Right renal cortex interstitium (tissue), 3 donors: ENCODE measurements at regions not wholly inside any gene's neighbourhood (a gene's known extent, or its start where the extent isn't known, plus 50 kb on each side); places are given as distances from the start of the nearest gene placed in this dataset.
"Not testable (repeated sequence)": the region's sequence is repeated elsewhere in the genome, so short reads cannot be mapped to it uniquely, and the experiment has no call there.

ENCODE experiments used
- DNase-seq, 3 donors: peaks; one replicate each; pipeline ENCODE4 v3.0.0-alpha.2; 2013; ENCODE audit warnings: low read depth in 3 of 3, low spot score in 2 of 3

GRCh38 chr10:91002656-91003055 lies 81.8 kb upstream of the ANKRD1 start:
- DNase-seq: no peak

GRCh38 chr10:91003379-91003778 lies 82.5 kb upstream of the ANKRD1 start:
- not testable (repeated sequence) for DNase-seq

GRCh38 chr10:91005276-91005675 lies 84.4 kb upstream of the ANKRD1 start:
- not testable (repeated sequence) for DNase-seq

GRCh38 chr10:91006001-91006751 lies 85.3 kb upstream of the ANKRD1 start:
- peak in 2 of 3 donors; percentile 39 to 43 for DNase-seq

GRCh38 chr10:91006752-91007346 lies 86.0 kb upstream of the ANKRD1 start:
- DNase-seq: no peak

GRCh38 chr10:91007655-91008054 lies 86.8 kb upstream of the ANKRD1 start:
- DNase-seq: no peak

- DNase-seq: no peak
Observed at GRCh38 chr10:91009121-91009520, 88.2 kb upstream of the ANKRD1 start.

GRCh38 chr10:91010952-91011351 lies 90.1 kb upstream of the ANKRD1 start:
- DNase-seq: no peak

- DNase-seq: no peak
Observed at GRCh38 chr10:91012502-91012901, 91.6 kb upstream of the ANKRD1 start.

- DNase-seq: no peak
Observed at GRCh38 chr10:91013985-91014384, 93.1 kb upstream of the ANKRD1 start.

- DNase-seq: no peak
Observed at GRCh38 chr10:91017198-91017597, 96.3 kb upstream of the ANKRD1 start.

- DNase-seq: no peak
Observed at GRCh38 chr10:91021901-91022300, 101.0 kb upstream of the ANKRD1 start.

GRCh38 chr10:91022390-91022789 lies 101.5 kb upstream of the ANKRD1 start:
- no peak for DNase-seq

- no peak for DNase-seq
Observed at GRCh38 chr10:91022924-91023699, 102.2 kb upstream of the ANKRD1 start.

- DNase-seq: no peak
Observed at GRCh38 chr10:91023700-91024398, 103.0 kb upstream of the ANKRD1 start.

GRCh38 chr10:91024541-91024940 lies 103.7 kb upstream of the ANKRD1 start:
- DNase-seq: no peak

GRCh38 chr10:91032611-91033206 lies 111.8 kb upstream of the ANKRD1 start:
- no peak for DNase-seq

- DNase-seq: no peak
Observed at GRCh38 chr10:91033324-91033950, 112.5 kb upstream of the ANKRD1 start.

- DNase-seq: no peak
Observed at GRCh38 chr10:91034042-91034441, 113.2 kb upstream of the ANKRD1 start.

GRCh38 chr10:91034494-91035159 lies 113.7 kb upstream of the ANKRD1 start:
- peak in 1 of 3 donors; percentile 71 for DNase-seq
